NB4 (cell line): ENCODE measurements at regions not wholly inside any gene's neighbourhood (a gene's known extent, or its start where the extent isn't known, plus 50 kb on each side); places are given as distances from the start of the nearest gene placed in this dataset.

Experiments used
- MYC ChIP-seq: IDR thresholded peaks from 2 replicates; pipeline ENCODE4 v1.6.1; 2011; ENCODE audit warnings: low read depth, low read length
- POLR2A ChIP-seq: IDR thresholded peaks from 2 replicates; pipeline ENCODE4 v1.6.1; 2011; ENCODE audit warnings: mild to moderate bottlenecking; ENCODE audit not compliant: insufficient read length; ENCODE audit errors: extremely low read depth
- TF ChIP-seq, protein P1 (sequence below): IDR thresholded peaks from 2 replicates; pipeline ENCODE4 v1.6.1; 2011; ENCODE audit warnings: low read depth, low read length
- TF ChIP-seq, protein P2 (sequence below): IDR thresholded peaks from one replicate; pipeline ENCODE4 v1.5.1; 2012; ENCODE audit warnings: low read depth, low read length

GRCh38 chr3:128555841-128556240 is 62.8 kb upstream of the GATA2 start:
- TF ChIP-seq, protein P1, sequence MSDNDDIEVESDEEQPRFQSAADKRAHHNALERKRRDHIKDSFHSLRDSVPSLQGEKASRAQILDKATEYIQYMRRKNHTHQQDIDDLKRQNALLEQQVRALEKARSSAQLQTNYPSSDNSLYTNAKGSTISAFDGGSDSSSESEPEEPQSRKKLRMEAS: no peak
- TF ChIP-seq, protein P2, sequence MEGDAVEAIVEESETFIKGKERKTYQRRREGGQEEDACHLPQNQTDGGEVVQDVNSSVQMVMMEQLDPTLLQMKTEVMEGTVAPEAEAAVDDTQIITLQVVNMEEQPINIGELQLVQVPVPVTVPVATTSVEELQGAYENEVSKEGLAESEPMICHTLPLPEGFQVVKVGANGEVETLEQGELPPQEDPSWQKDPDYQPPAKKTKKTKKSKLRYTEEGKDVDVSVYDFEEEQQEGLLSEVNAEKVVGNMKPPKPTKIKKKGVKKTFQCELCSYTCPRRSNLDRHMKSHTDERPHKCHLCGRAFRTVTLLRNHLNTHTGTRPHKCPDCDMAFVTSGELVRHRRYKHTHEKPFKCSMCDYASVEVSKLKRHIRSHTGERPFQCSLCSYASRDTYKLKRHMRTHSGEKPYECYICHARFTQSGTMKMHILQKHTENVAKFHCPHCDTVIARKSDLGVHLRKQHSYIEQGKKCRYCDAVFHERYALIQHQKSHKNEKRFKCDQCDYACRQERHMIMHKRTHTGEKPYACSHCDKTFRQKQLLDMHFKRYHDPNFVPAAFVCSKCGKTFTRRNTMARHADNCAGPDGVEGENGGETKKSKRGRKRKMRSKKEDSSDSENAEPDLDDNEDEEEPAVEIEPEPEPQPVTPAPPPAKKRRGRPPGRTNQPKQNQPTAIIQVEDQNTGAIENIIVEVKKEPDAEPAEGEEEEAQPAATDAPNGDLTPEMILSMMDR: no peak
- TF ChIP-seq POLR2A (no peak), MYC (no peak)
